GM18861 (cell line): ENCODE measurements at regions not wholly inside any gene's neighbourhood (a gene's known extent, or its start where the extent isn't known, plus 50 kb on each side); places are given as distances from the start of the nearest gene placed in this dataset.

ENCODE experiments used
- ATAC-seq: cut with Tn5 transposase; IDR thresholded peaks from one replicate; pipeline ENCODE4 v1.9.1; 2021; ENCODE audit not compliant: unreplicated experiment

- ATAC-seq: no peak
Observed at GRCh38 chr2:181146171-181146570, 165.8 kb downstream of the UBE2E3 start.

GRCh38 chr2:181149056-181149455 lies 168.7 kb downstream of the UBE2E3 start:
- no peak for ATAC-seq

- no peak for ATAC-seq
Observed at GRCh38 chr2:181152226-181152625, 171.8 kb downstream of the UBE2E3 start.

- ATAC-seq: no peak
Observed at GRCh38 chr2:181152701-181153100, 172.3 kb downstream of the UBE2E3 start.

- no peak for ATAC-seq
Observed at GRCh38 chr2:181153886-181154285, 173.5 kb downstream of the UBE2E3 start.

- no peak for ATAC-seq
Observed at GRCh38 chr2:181157326-181157725, 176.9 kb downstream of the UBE2E3 start.

- no peak for ATAC-seq
Observed at GRCh38 chr2:181158427-181158826, 178.0 kb downstream of the UBE2E3 start.

- no peak for ATAC-seq
Observed at GRCh38 chr2:181161615-181162014, 181.2 kb downstream of the UBE2E3 start.

- no peak for ATAC-seq
Observed at GRCh38 chr2:181163139-181163538, 182.7 kb downstream of the UBE2E3 start.

GRCh38 chr2:181163691-181164090 lies 183.3 kb downstream of the UBE2E3 start:
- ATAC-seq: no peak

GRCh38 chr2:181164699-181165098 lies 184.3 kb downstream of the UBE2E3 start:
- peak; percentile 58 for ATAC-seq

- peak; percentile 47 for ATAC-seq
Observed at GRCh38 chr2:181165199-181165868, 184.9 kb downstream of the UBE2E3 start.

- no peak for ATAC-seq
Observed at GRCh38 chr2:181169503-181169902, 189.1 kb downstream of the UBE2E3 start.

GRCh38 chr2:181170256-181170655 lies 189.9 kb downstream of the UBE2E3 start:
- no peak for ATAC-seq

GRCh38 chr2:181172676-181173075 lies 192.3 kb downstream of the UBE2E3 start:
- no peak for ATAC-seq

GRCh38 chr2:181174611-181175580 lies 194.5 kb downstream of the UBE2E3 start:
- peak; percentile 52 for ATAC-seq

- ATAC-seq: no peak
Observed at GRCh38 chr2:181176540-181176939, 196.1 kb downstream of the UBE2E3 start.

GRCh38 chr2:181177376-181177775 lies 197.0 kb downstream of the UBE2E3 start:
- no peak for ATAC-seq

- no peak for ATAC-seq
Observed at GRCh38 chr2:181178130-181178529, 197.7 kb downstream of the UBE2E3 start.

GRCh38 chr2:181178823-181179412 lies 198.5 kb downstream of the UBE2E3 start:
- peak; percentile 70 for ATAC-seq

GRCh38 chr2:181183878-181184542 lies 203.6 kb downstream of the UBE2E3 start:
- ATAC-seq: peak; percentile 98
